ENCODE measurements at regions not wholly inside any gene's neighbourhood (a gene's known extent, or its start where the extent isn't known, plus 50 kb on each side); places are given as distances from the start of the nearest gene placed in this dataset.

DNA sequence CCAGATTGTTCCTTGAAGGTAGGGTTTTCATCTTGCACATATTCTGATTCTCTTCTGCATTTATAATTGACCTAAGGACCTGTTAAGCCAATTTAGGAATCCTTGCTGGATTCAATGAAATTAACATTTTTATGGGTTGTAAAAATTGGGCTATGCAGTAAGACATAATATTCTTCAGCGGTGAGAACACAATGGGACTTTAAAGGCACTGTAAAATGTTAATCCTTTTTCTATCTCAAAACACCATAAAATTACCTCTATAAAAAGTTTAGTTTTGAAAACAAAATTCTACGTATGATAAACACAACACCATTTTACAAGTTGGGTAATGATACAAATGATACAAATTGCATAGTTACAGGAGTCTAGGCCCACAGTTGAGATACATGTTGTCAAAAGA, 169.2 kb upstream of the DTNA start:
- TF ChIP-seq POLR2AphosphoS5 (IDR thresholded peaks at IDR 0.05; ENCODE audit: low read depth, low read length) (no peak), SIN3A (IDR thresholded peaks at IDR 0.05; ENCODE audit: borderline replicate concordance, insufficient read depth, low read length) (no peak), FOXP2 (optimal IDR thresholded peaks at IDR 0.05; ENCODE audit: borderline replicate concordance, extremely low read depth, extremely low read length, insufficient read depth) (no peak), TAF1 (IDR thresholded peaks at IDR 0.05; ENCODE audit: borderline replicate concordance, insufficient read depth, low read length) (no peak)
- TF ChIP-seq, protein P1, sequence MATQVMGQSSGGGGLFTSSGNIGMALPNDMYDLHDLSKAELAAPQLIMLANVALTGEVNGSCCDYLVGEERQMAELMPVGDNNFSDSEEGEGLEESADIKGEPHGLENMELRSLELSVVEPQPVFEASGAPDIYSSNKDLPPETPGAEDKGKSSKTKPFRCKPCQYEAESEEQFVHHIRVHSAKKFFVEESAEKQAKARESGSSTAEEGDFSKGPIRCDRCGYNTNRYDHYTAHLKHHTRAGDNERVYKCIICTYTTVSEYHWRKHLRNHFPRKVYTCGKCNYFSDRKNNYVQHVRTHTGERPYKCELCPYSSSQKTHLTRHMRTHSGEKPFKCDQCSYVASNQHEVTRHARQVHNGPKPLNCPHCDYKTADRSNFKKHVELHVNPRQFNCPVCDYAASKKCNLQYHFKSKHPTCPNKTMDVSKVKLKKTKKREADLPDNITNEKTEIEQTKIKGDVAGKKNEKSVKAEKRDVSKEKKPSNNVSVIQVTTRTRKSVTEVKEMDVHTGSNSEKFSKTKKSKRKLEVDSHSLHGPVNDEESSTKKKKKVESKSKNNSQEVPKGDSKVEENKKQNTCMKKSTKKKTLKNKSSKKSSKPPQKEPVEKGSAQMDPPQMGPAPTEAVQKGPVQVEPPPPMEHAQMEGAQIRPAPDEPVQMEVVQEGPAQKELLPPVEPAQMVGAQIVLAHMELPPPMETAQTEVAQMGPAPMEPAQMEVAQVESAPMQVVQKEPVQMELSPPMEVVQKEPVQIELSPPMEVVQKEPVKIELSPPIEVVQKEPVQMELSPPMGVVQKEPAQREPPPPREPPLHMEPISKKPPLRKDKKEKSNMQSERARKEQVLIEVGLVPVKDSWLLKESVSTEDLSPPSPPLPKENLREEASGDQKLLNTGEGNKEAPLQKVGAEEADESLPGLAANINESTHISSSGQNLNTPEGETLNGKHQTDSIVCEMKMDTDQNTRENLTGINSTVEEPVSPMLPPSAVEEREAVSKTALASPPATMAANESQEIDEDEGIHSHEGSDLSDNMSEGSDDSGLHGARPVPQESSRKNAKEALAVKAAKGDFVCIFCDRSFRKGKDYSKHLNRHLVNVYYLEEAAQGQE (IDR thresholded peaks at IDR 0.05; ENCODE audit: insufficient read depth in 1 of 2, low read depth in 2 of 2, low read length in 2 of 2): no peak

- no peak for TF ChIP-seq SIN3A (IDR thresholded peaks at IDR 0.05; ENCODE audit: borderline replicate concordance, insufficient read depth, low read length)
Observed at GRCh38 chr18:34542625-34543024, 167.5 kb upstream of the DTNA start.

GRCh38 chr18:34543356-34543755, 166.7 kb upstream of the DTNA start:
- TF ChIP-seq SIN3A (IDR thresholded peaks at IDR 0.05; ENCODE audit: borderline replicate concordance, insufficient read depth, low read length) (no peak), TAF1 (IDR thresholded peaks at IDR 0.05; ENCODE audit: borderline replicate concordance, insufficient read depth, low read length) (no peak), FOXP2 (optimal IDR thresholded peaks at IDR 0.05; ENCODE audit: borderline replicate concordance, extremely low read depth, extremely low read length, insufficient read depth) (no peak), POLR2AphosphoS5 (IDR thresholded peaks at IDR 0.05; ENCODE audit: low read depth, low read length) (no peak)
- TF ChIP-seq, protein P1 (IDR thresholded peaks at IDR 0.05; ENCODE audit: insufficient read depth in 1 of 2, low read depth in 2 of 2, low read length in 2 of 2): no peak

GRCh38 chr18:34543945-34544344, 166.2 kb upstream of the DTNA start:
- TF ChIP-seq FOXP2 (optimal IDR thresholded peaks at IDR 0.05; ENCODE audit: borderline replicate concordance, extremely low read depth, extremely low read length, insufficient read depth) (no peak), POLR2AphosphoS5 (IDR thresholded peaks at IDR 0.05; ENCODE audit: low read depth, low read length) (no peak)
- TF ChIP-seq, protein P1 (IDR thresholded peaks at IDR 0.05; ENCODE audit: insufficient read depth in 1 of 2, low read depth in 2 of 2, low read length in 2 of 2): no peak

GRCh38 chr18:34544930-34545329, 165.2 kb upstream of the DTNA start:
- TF ChIP-seq, protein P1 (IDR thresholded peaks at IDR 0.05; ENCODE audit: insufficient read depth in 1 of 2, low read depth in 2 of 2, low read length in 2 of 2): no peak
- no peak for TF ChIP-seq SIN3A (IDR thresholded peaks at IDR 0.05; ENCODE audit: borderline replicate concordance, insufficient read depth, low read length)
- no peak for TF ChIP-seq FOXP2 (optimal IDR thresholded peaks at IDR 0.05; ENCODE audit: borderline replicate concordance, extremely low read depth, extremely low read length, insufficient read depth)
- no peak for TF ChIP-seq POLR2AphosphoS5 (IDR thresholded peaks at IDR 0.05; ENCODE audit: low read depth, low read length)
- no peak for TF ChIP-seq TAF1 (IDR thresholded peaks at IDR 0.05; ENCODE audit: borderline replicate concordance, insufficient read depth, low read length)

All from PFSK-1 (cell line).